ENCODE measurements at regions not wholly inside any gene's neighbourhood (a gene's known extent, or its start where the extent isn't known, plus 50 kb on each side); places are given as distances from the start of the nearest gene placed in this dataset.

DNA sequence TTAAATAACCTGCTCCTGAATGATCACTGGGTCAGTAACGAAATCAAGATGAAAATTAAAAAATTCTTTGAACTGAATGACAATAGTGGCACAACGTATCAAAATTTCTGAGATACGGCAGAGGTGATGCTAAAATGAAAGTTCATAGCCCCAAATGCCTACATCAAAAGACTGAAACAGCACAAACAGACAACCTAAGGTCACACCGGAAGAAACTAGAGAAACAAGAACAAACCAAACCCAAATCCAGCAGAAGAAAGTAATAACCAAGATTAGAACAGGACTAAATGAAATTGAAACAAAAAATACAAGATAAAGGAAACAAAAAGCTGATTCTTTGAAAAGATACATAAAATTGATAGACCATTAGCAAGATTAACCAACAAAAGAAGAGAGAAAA, 324.1 kb downstream of the RBM26 start:
- WGBS, 2 donors, result 85 to 88% methylated on average over 4 of the region's 4 CpGs
- Histone ChIP-seq H3K4me1 (ENCODE audit: control insufficient read depth in 1 of 2, insufficient read depth in 2 of 2, low read length in 2 of 2) (no peaks in the 10 kb centered on the region), H3K27me3 (ENCODE audit: control insufficient read depth in 1 of 2, insufficient read depth in 2 of 2, low read length in 1 of 2) (peaks cover 0 to 2% of the 10 kb centered on the region in 2 donors), H3K4me3 (ENCODE audit: low read length in 2 of 2) (no peak overlapping the region), H3K27ac (ENCODE audit: low read depth in 1 of 2, low read length in 2 of 2) (no peak overlapping the region), H3K36me3 (ENCODE audit: control insufficient read depth in 1 of 2, insufficient read depth in 2 of 2, low read length in 1 of 2) (no peaks in the 10 kb centered on the region), H3K9me3 (ENCODE audit: control insufficient read depth, low read length) (peaks cover 4% of the 10 kb centered on the region)
- ATAC-seq (ENCODE audit: low FRiP score), result no peak
- DNase-seq, result no peak
- intact Hi-C loops (cut with DNase I), result no loop called here

- WGBS, 2 donors, result 88 to 90% methylated on average over 4 of the region's 4 CpGs
- H3K9me3 ChIP-seq (ENCODE audit: control insufficient read depth, low read length), result peaks cover 4% of the 10 kb centered on the region
- no peak for ATAC-seq (ENCODE audit: low FRiP score)
- H3K27me3 ChIP-seq (ENCODE audit: control insufficient read depth in 1 of 2, insufficient read depth in 2 of 2, low read length in 1 of 2), result peaks cover 0 to 2% of the 10 kb centered on the region in 2 donors
- no peak overlapping the region for H3K27ac ChIP-seq (ENCODE audit: low read depth in 1 of 2, low read length in 2 of 2)
- intact Hi-C loops (cut with DNase I), result no loop called here
- no peak overlapping the region for H3K4me3 ChIP-seq (ENCODE audit: low read length in 2 of 2)
- no peak for DNase-seq
- no peaks in the 10 kb centered on the region for H3K4me1 ChIP-seq (ENCODE audit: control insufficient read depth in 1 of 2, insufficient read depth in 2 of 2, low read length in 2 of 2)
- no peaks in the 10 kb centered on the region for H3K36me3 ChIP-seq (ENCODE audit: control insufficient read depth in 1 of 2, insufficient read depth in 2 of 2, low read length in 1 of 2)
Observed at GRCh38 chr13:79079351-79079839, 326.7 kb downstream of the RBM26 start.

- Histone ChIP-seq H3K27ac (ENCODE audit: low read depth in 1 of 2, low read length in 2 of 2) (no peak overlapping the region), H3K27me3 (ENCODE audit: control insufficient read depth in 1 of 2, insufficient read depth in 2 of 2, low read length in 1 of 2) (peaks cover 0 to 2% of the 10 kb centered on the region in 2 donors), H3K36me3 (ENCODE audit: control insufficient read depth in 1 of 2, insufficient read depth in 2 of 2, low read length in 1 of 2) (no peaks in the 10 kb centered on the region), H3K4me3 (ENCODE audit: low read length in 2 of 2) (no peak overlapping the region), H3K4me1 (ENCODE audit: control insufficient read depth in 1 of 2, insufficient read depth in 2 of 2, low read length in 2 of 2) (no peaks in the 10 kb centered on the region), H3K9me3 (ENCODE audit: control insufficient read depth, low read length) (peaks cover 4% of the 10 kb centered on the region)
- DNase-seq, result no peak
- intact Hi-C loops (cut with DNase I), result no loop called here
- no peak for ATAC-seq (ENCODE audit: low FRiP score)
Observed at GRCh38 chr13:79075703-79076102, 330.4 kb downstream of the RBM26 start.

GRCh38 chr13:79070343-79070974, 335.6 kb downstream of the RBM26 start:
- whole genome bisulfite sequencing, 2 donors, result 49 to 57% methylated on average over 4 of the region's 4 CpGs
- Histone ChIP-seq H3K4me1 (ENCODE audit: control insufficient read depth in 1 of 2, insufficient read depth in 2 of 2, low read length in 2 of 2) (no peaks in the 10 kb centered on the region), H3K27me3 (ENCODE audit: control insufficient read depth in 1 of 2, insufficient read depth in 2 of 2, low read length in 1 of 2) (no peaks in the 10 kb centered on the region)

GRCh38 chr13:79062291-79062690, 343.8 kb downstream of the RBM26 start:
- no peaks in the 10 kb centered on the region for H3K9me3 ChIP-seq (ENCODE audit: control insufficient read depth, low read length)
- DNase-seq, result no peak
- no peaks in the 10 kb centered on the region for H3K36me3 ChIP-seq (ENCODE audit: control insufficient read depth in 1 of 2, insufficient read depth in 2 of 2, low read length in 1 of 2)
- 57 to 62% methylated on average over 6 of the region's 6 CpGs for WGBS, 2 donors
- no peak for ATAC-seq (ENCODE audit: low FRiP score)
- no peaks in the 10 kb centered on the region for H3K4me1 ChIP-seq (ENCODE audit: control insufficient read depth in 1 of 2, insufficient read depth in 2 of 2, low read length in 2 of 2)
- no peak overlapping the region for H3K27ac ChIP-seq (ENCODE audit: low read depth in 1 of 2, low read length in 2 of 2)
- intact Hi-C loops (cut with DNase I), result no loop called here
- no peaks in the 10 kb centered on the region for H3K27me3 ChIP-seq (ENCODE audit: control insufficient read depth in 1 of 2, insufficient read depth in 2 of 2, low read length in 1 of 2)
- no peak overlapping the region for H3K4me3 ChIP-seq (ENCODE audit: low read length in 2 of 2)

More at GRCh38 chr13:79070343-79070974, 335.6 kb downstream of the RBM26 start:
- H3K36me3 ChIP-seq (ENCODE audit: control insufficient read depth in 1 of 2, insufficient read depth in 2 of 2, low read length in 1 of 2), result no peaks in the 10 kb centered on the region
- DNase-seq (no peak), ATAC-seq (ENCODE audit: low FRiP score) (no peak)
- H3K4me3 ChIP-seq (ENCODE audit: low read length in 2 of 2), result no peak overlapping the region
- H3K9me3 ChIP-seq (ENCODE audit: control insufficient read depth, low read length), result no peaks in the 10 kb centered on the region
- intact Hi-C loops (cut with DNase I), result no loop called here
- no peak overlapping the region for H3K27ac ChIP-seq (ENCODE audit: low read depth in 1 of 2, low read length in 2 of 2)

GRCh38 chr13:79060216-79060615, 345.8 kb downstream of the RBM26 start:
- WGBS, 2 donors, result 47 to 59% methylated on average over 1 of the region's 1 CpG
- Histone ChIP-seq H3K4me3 (ENCODE audit: low read length in 2 of 2) (no peak overlapping the region), H3K4me1 (ENCODE audit: control insufficient read depth in 1 of 2, insufficient read depth in 2 of 2, low read length in 2 of 2) (no peaks in the 10 kb centered on the region), H3K27ac (ENCODE audit: low read depth in 1 of 2, low read length in 2 of 2) (no peak overlapping the region), H3K9me3 (ENCODE audit: control insufficient read depth, low read length) (no peaks in the 10 kb centered on the region), H3K27me3 (ENCODE audit: control insufficient read depth in 1 of 2, insufficient read depth in 2 of 2, low read length in 1 of 2) (no peaks in the 10 kb centered on the region), H3K36me3 (ENCODE audit: control insufficient read depth in 1 of 2, insufficient read depth in 2 of 2, low read length in 1 of 2) (no peaks in the 10 kb centered on the region)
- ATAC-seq (ENCODE audit: low FRiP score) (no peak), DNase-seq (no peak)
- intact Hi-C loops (cut with DNase I), result no loop called here

GRCh38 chr13:79056706-79057105, 349.3 kb downstream of the RBM26 start:
- Histone ChIP-seq H3K4me3 (ENCODE audit: low read length in 2 of 2) (no peak overlapping the region), H3K27me3 (ENCODE audit: control insufficient read depth in 1 of 2, insufficient read depth in 2 of 2, low read length in 1 of 2) (no peaks in the 10 kb centered on the region), H3K27ac (ENCODE audit: low read depth in 1 of 2, low read length in 2 of 2) (no peak overlapping the region), H3K36me3 (ENCODE audit: control insufficient read depth in 1 of 2, insufficient read depth in 2 of 2, low read length in 1 of 2) (no peaks in the 10 kb centered on the region), H3K4me1 (ENCODE audit: control insufficient read depth in 1 of 2, insufficient read depth in 2 of 2, low read length in 2 of 2) (no peaks in the 10 kb centered on the region), H3K9me3 (ENCODE audit: control insufficient read depth, low read length) (no peaks in the 10 kb centered on the region)
- DNase-seq (no peak), ATAC-seq (ENCODE audit: low FRiP score) (no peak)
- 86 to 87% methylated on average over 6 of the region's 6 CpGs for WGBS, 2 donors
- intact Hi-C loops (cut with DNase I), result no loop called here

GRCh38 chr13:79051472-79051871, 354.6 kb downstream of the RBM26 start:
- H3K4me1 ChIP-seq (ENCODE audit: control insufficient read depth in 1 of 2, insufficient read depth in 2 of 2, low read length in 2 of 2), result no peaks in the 10 kb centered on the region
- H3K36me3 ChIP-seq (ENCODE audit: control insufficient read depth in 1 of 2, insufficient read depth in 2 of 2, low read length in 1 of 2), result no peaks in the 10 kb centered on the region
- 71% methylated on average over 1 of the region's 1 CpG for WGBS, 2 donors
- intact Hi-C loops (cut with DNase I), result no loop called here
- no peak overlapping the region for H3K27ac ChIP-seq (ENCODE audit: low read depth in 1 of 2, low read length in 2 of 2)
- no peak overlapping the region for H3K4me3 ChIP-seq (ENCODE audit: low read length in 2 of 2)
- H3K9me3 ChIP-seq (ENCODE audit: control insufficient read depth, low read length), result no peaks in the 10 kb centered on the region
- ATAC-seq (ENCODE audit: low FRiP score), result no peak
- DNase-seq, result no peak
- H3K27me3 ChIP-seq (ENCODE audit: control insufficient read depth in 1 of 2, insufficient read depth in 2 of 2, low read length in 1 of 2), result no peaks in the 10 kb centered on the region

DNA sequence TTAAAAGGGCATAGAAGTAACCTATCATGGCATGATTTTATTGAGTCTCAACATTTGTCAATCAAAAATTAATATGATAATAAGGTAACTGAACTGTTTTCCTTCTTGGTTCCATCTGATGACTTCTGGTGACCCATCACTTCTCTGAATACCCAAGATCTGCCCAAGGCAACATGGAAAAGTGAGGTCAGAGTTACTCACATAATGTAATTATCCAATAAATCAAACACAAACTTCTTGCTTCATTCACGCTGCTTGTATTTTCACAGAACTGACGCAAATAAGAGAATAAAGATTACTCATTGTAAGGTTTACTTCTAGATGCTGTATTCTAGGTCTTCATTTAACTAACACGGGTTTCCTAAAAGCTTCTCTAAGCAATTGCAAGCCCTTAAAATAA, 361.6 kb downstream of the RBM26 start:
- Histone ChIP-seq H3K27ac (ENCODE audit: low read depth in 1 of 2, low read length in 2 of 2) (no peak overlapping the region), H3K9me3 (ENCODE audit: control insufficient read depth, low read length) (no peaks in the 10 kb centered on the region), H3K4me1 (ENCODE audit: control insufficient read depth in 1 of 2, insufficient read depth in 2 of 2, low read length in 2 of 2) (no peaks in the 10 kb centered on the region), H3K36me3 (ENCODE audit: control insufficient read depth in 1 of 2, insufficient read depth in 2 of 2, low read length in 1 of 2) (no peaks in the 10 kb centered on the region), H3K27me3 (ENCODE audit: control insufficient read depth in 1 of 2, insufficient read depth in 2 of 2, low read length in 1 of 2) (no peaks in the 10 kb centered on the region), H3K4me3 (ENCODE audit: low read length in 2 of 2) (no peak overlapping the region)
- 67 to 74% methylated on average over 3 of the region's 3 CpGs for WGBS, 2 donors
- DNase-seq, result no peak
- no peak for ATAC-seq (ENCODE audit: low FRiP score)
- intact Hi-C loops (cut with DNase I), result no loop called here

Measured in aorta (tissue), 5 donors.